GM12874 (cell line): ENCODE measurements at regions not wholly inside any gene's neighbourhood (a gene's known extent, or its start where the extent isn't known, plus 50 kb on each side); places are given as distances from the start of the nearest gene placed in this dataset.

Experiments
- CTCF ChIP-seq: IDR thresholded peaks from 2 replicates; pipeline ENCODE4 v1.5.1; 2011; ENCODE audit warnings: low read depth, mild to moderate bottlenecking, control low read depth, low read length, moderate library complexity; ENCODE audit not compliant: insufficient read depth

GRCh38 chr1:232690285-232690935, 60.5 kb upstream of the SIPA1L2 start:
- TF ChIP-seq CTCF = no peak

DNA sequence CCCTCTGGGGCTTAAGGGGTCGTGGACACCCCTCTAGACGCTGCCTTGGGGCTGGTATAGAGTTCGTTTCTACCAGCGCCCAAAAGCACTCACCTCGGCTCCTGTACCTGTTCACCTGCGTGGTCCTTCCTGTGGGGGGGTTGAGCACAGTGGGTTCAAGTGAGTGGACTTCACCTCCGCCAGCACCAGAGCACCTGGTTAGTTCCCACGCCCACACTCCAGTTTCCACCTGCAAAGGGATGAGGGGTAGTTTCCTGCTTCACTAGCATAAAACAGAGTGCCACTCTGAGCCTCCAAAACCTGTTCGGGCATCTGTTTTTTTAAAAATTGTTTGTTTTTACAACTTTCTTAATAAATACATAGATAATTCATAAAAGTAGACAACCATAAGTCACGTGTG, 64.5 kb upstream of the SIPA1L2 start:
- TF ChIP-seq CTCF = no peak

DNA sequence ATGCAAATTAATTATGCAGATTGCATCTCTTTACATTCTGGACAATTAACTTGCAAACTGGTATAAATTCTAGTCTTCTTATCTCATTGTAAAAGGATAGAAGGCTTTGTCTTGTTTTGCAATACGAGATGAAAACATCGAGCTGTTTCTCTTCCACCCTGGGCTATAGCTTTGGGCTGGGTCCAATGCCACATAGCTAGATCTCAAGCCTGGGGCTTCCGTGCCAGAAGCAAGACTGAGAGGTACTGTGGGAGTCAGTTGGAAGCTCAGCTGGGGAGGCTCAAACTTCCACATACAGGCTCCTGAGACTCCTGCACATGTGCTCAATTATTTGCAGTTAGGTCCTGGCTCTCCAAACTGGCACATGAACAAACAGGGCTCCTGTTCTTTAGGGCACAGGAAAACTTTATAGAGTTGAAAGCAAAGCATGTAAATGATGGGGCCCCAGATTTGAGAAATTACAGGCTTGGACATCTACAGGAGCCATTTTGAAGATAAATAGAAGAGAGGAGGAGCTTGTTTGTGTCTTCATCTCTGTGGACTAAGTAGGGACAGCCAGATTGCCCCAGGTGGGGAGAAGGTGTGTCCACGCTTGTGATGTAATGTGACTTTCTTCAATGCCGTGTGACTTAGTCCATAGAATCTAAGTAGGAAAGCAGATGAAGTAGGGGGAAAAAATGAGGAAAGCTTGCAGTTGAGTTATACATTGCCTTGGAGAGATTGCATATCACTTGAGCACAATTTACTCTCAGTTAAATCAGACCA, 65.9 kb upstream of the SIPA1L2 start:
- TF ChIP-seq CTCF = no peak

DNA sequence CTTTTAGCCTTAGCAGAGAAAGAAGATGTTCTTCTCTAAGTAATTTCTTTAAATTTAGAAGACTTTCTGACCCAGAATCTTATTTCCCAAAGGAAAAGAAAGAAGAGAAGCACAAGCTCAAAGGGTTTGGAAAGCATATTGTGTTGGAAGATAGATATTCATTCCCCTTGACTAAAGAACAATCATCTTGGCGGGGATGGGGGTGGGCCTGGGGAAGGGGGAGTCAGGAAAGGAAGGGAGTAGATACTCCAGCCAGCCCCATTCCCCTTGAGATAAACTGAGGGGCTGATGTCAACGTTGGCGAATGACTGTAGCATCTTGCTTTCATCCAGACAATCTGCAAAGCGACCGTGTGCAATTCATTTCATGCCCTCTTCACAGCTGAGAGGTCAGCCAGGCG, 66.5 kb upstream of the SIPA1L2 start:
- no peak for TF ChIP-seq CTCF

- TF ChIP-seq CTCF = no peak
These were observed 67.4 kb upstream of the SIPA1L2 start for GRCh38 chr1:232697187-232697822.

DNA sequence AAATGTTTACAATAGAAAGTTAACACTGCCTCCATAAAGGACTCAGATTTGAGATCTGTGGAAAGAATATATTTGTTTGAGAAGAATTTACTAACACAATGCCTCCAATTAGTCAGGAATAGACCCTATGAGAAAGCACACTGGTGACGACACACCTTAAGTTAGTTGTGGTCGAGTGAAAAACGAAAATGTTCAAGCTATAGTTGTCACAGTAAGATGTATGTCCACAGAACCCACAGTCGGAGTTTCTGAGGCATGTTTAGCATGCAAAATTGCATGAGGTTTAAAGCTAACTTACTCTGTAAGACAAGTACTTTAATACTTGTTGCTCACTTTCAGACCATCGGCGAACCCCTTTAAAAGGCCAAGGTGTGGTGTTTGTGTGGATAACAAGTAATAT, 69.9 kb upstream of the SIPA1L2 start:
- no peak for TF ChIP-seq CTCF

DNA sequence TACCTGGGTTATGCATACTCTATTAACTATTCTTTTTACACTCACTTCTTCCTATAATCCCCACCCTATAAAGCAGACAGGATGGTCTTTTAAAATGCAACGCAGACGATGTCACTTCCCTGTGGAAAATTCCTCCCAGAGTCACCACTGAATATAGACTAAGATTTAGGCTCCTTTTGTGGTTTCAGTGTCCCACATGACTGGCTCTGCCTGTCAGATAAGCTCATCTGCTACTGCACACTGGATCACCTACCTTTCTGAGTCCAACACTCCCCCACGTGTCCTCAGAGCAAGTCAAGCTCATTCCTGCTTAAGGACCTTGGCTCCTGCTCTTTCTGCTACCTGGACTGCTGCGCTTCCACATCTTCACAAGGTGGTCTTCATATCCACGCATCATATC, 73.0 kb upstream of the SIPA1L2 start:
- TF ChIP-seq CTCF = no peak
